GM12878 (cell line): ENCODE measurements at regions not wholly inside any gene's neighbourhood (a gene's known extent, or its start where the extent isn't known, plus 50 kb on each side); places are given as distances from the start of the nearest gene placed in this dataset.

Experiments used
- ATAC-seq: fragments of 200-7000 bp; cut with Tn5 transposase; 3 replicates; pipeline ENCODE4 v1.9.1; 2020; ENCODE audit warnings: mild to moderate bottlenecking, moderate library complexity
- BruUV-seq: library from RNA; stranded (reverse); fragments of 400-500 nt; replicated peaks from 2 replicates; lab custom pipeline; 2021; lab: Mats Ljungman, UMichigan
- CTCF ChIA-PET: fragments of 300-600 bp; sonication (Branson Sonifier 250); formaldehyde crosslinking; extraction: SDS; loops from one replicate; lab custom pipeline; 2021; ENCODE audit warnings: inconsistent platforms; lab: Yijun Ruan, JAX
- POLR2A ChIA-PET: fragments of 350-600 bp; formaldehyde crosslinking; extraction: SDS; loops from one replicate; lab custom pipeline; 2021; ENCODE audit warnings: inconsistent platforms; lab: Charles Lee
- RAD21 ChIA-PET: fragments of 300-600 bp; sonication (Branson Sonifier 250); formaldehyde crosslinking; loops from one replicate; lab custom pipeline; 2023; ENCODE audit warnings: antibody characterized with exemption; ENCODE audit not compliant: unreplicated experiment; lab: Charles Lee
- SMC1A ChIA-PET: fragments of 300-600 bp; sonication (Branson Sonifier 250); formaldehyde crosslinking; loops from one replicate; lab custom pipeline; 2023; ENCODE audit not compliant: unreplicated experiment, uncharacterized antibody; lab: Charles Lee
- DNase-seq: peaks from one replicate; pipeline ENCODE4 v3.0.0-alpha.2; 2011; ENCODE audit warnings: low read depth, low spot score
- FAIRE-seq: peaks from 3 replicates; lab custom pipeline; 2011; peaks lifted over from hg19 to GRCh38; lab: Jason Lieb, UNC
- H2AFZ ChIP-seq: 2 replicates; pipeline ENCODE4 v1.6.0; 2011; ENCODE audit warnings: low read depth, low read length, control low read depth; ENCODE audit not compliant: control insufficient read depth
- H3K27ac ChIP-seq: 2 replicates; pipeline ENCODE4 v1.5.1; 2011; ENCODE audit warnings: control low read depth; ENCODE audit not compliant: control insufficient read depth, insufficient read depth
- H3K27me3 ChIP-seq, 2 experiments: replicated peaks in 1 of 2; 2 replicates each; pipeline versions ENCODE4 v1.6.0 to v1.6.1; 2011; ENCODE audit warnings: low read length in 1 of 2; ENCODE audit not compliant: control insufficient read depth in 2 of 2, insufficient read depth in 2 of 2
- H3K36me3 ChIP-seq, 2 experiments: 2 replicates each; pipeline ENCODE4 v1.5.1; 2011; ENCODE audit warnings: low read length in 1 of 2; ENCODE audit not compliant: control insufficient read depth in 2 of 2, insufficient read depth in 2 of 2
- H3K4me1 ChIP-seq: 2 replicates; pipeline ENCODE4 v1.6.1; 2011; ENCODE audit warnings: mild to moderate bottlenecking, low read length, moderate library complexity, mixed read lengths; ENCODE audit not compliant: control insufficient read depth, insufficient read depth
- H3K4me2 ChIP-seq: 2 replicates; pipeline ENCODE4 v1.6.0; 2011; ENCODE audit warnings: control low read depth; ENCODE audit not compliant: control insufficient read depth, insufficient read depth
- H3K4me3 ChIP-seq: fragments of 200-600 bp; sonication (generic); 2 replicates; pipeline ENCODE4 v1.5.1; 2016
- H3K79me2 ChIP-seq: 2 replicates; pipeline ENCODE4 v1.6.0; 2011; ENCODE audit warnings: low read length; ENCODE audit not compliant: control insufficient read depth, insufficient read depth
- H3K9ac ChIP-seq: 2 replicates; pipeline ENCODE4 v1.8.0; 2011; ENCODE audit warnings: low read length, control low read depth, mixed read lengths; ENCODE audit not compliant: control insufficient read depth, insufficient read depth
- H3K9me3 ChIP-seq: replicated peaks from 3 replicates; pipeline ENCODE4 v1.5.1; 2011; ENCODE audit warnings: mild to moderate bottlenecking, low read length; ENCODE audit not compliant: control insufficient read depth, insufficient read depth
- H4K20me1 ChIP-seq: 2 replicates; pipeline ENCODE4 v1.6.0; 2011; ENCODE audit not compliant: control insufficient read depth, insufficient read depth
- BCL11A ChIP-seq: IDR thresholded peaks from 2 replicates; pipeline ENCODE4 v1.6.1; 2011; ENCODE audit warnings: low read depth, low read length
- CBX3 ChIP-seq: fragments of 200-600 bp; sonication (generic); IDR thresholded peaks from 2 replicates; pipeline ENCODE4 v1.6.1; 2016; ENCODE audit warnings: low read depth, borderline replicate concordance
- CBX5 ChIP-seq: sonication (generic); IDR thresholded peaks from 2 replicates; pipeline ENCODE4 v1.6.1; 2016; ENCODE audit warnings: low read depth, moderate library complexity, mild to moderate bottlenecking, inconsistent platforms
- EP300 ChIP-seq, 2 experiments: fragments of 150-350 bp in 1 of 2; IDR thresholded peaks; 2 replicates each; pipeline ENCODE4 v1.6.1; 2011 to 2012; ENCODE audit warnings: low read depth in 2 of 2, low read length in 2 of 2, borderline replicate concordance in 1 of 2, improper control_type of control experiment in 1 of 2, inconsistent platforms in 1 of 2; ENCODE audit not compliant: control insufficient read depth in 1 of 2
- MYC ChIP-seq: IDR thresholded peaks from 2 replicates; pipeline ENCODE4 v1.6.1; 2011; ENCODE audit warnings: mild to moderate bottlenecking, low read length, moderate library complexity, inconsistent platforms; ENCODE audit not compliant: insufficient read depth, insufficient replicate concordance, insufficient read length, severe bottlenecking
- SRF ChIP-seq, 2 experiments: IDR thresholded peaks; 2 replicates each; pipeline ENCODE4 v1.6.1; 2011; ENCODE audit warnings: low read depth in 2 of 2, low read length in 2 of 2, mild to moderate bottlenecking in 1 of 2, moderate library complexity in 1 of 2
- STAT3 ChIP-seq: IDR thresholded peaks from 2 replicates; pipeline ENCODE4 v1.6.1; 2011; ENCODE audit warnings: low read depth, low read length, improper control_type of control experiment
- TARDBP ChIP-seq: IDR thresholded peaks from 2 replicates; pipeline ENCODE4 v1.6.1; 2016; ENCODE audit warnings: borderline replicate concordance
- TCF12 ChIP-seq: IDR thresholded peaks from 2 replicates; pipeline ENCODE4 v1.6.1; 2011; ENCODE audit warnings: low read depth, mild to moderate bottlenecking, low read length
- TCF3 ChIP-seq: IDR thresholded peaks from 2 replicates; pipeline ENCODE4 v1.6.1; 2012; ENCODE audit warnings: low read depth, mild to moderate bottlenecking, low read length, borderline replicate concordance; ENCODE audit not compliant: insufficient read depth
- ZNF207 ChIP-seq: fragments of 450-650 bp; IDR thresholded peaks from 2 replicates; pipeline ENCODE4 v1.6.1; 2014; ENCODE audit warnings: antibody characterized with exemption, mild to moderate bottlenecking, borderline replicate concordance
- ZSCAN29 ChIP-seq: fragments of 450-650 bp; IDR thresholded peaks from 2 replicates; pipeline ENCODE4 v1.6.1; 2017; ENCODE audit warnings: mild to moderate bottlenecking, moderate library complexity
- WGBS: methylation state at CpG from one replicate; pipeline ENCODE4 v1.1.6; 2016; ENCODE audit warnings: low lambda C conversion rate; ENCODE audit not compliant: insufficient replicate concordance, insufficient coverage; ENCODE audit errors: missing lambda C conversion rate; 5-methylcytosine and 5-hydroxymethylcytosine counted together
- in situ Hi-C: fragments of 300-500 bp; cut with MboI; formaldehyde crosslinking; loops from 9 replicates; pipeline ENCODE4 v1.14.3; 2018; ENCODE audit warnings: mixed read lengths
- intact Hi-C: fragments of 100-400 bp; cut with micrococcal nuclease; formaldehyde crosslinking; loops from one replicate; pipeline ENCODE4 v1.14.2; 2022; ENCODE audit not compliant: unreplicated experiment
- TF ChIP-seq, protein P1 (sequence below): fragments of 450-650 bp; IDR thresholded peaks from 2 replicates; pipeline ENCODE4 v1.6.1; 2017; ENCODE audit warnings: mild to moderate bottlenecking, moderate library complexity
- TF ChIP-seq, protein P2 (sequence below): IDR thresholded peaks from 2 replicates; pipeline ENCODE4 v1.6.1; 2012; ENCODE audit warnings: improper control_type of control experiment, low read depth, low read length; ENCODE audit not compliant: insufficient replicate concordance
- TF ChIP-seq, protein P3 (sequence below): IDR thresholded peaks from 2 replicates; pipeline ENCODE4 v1.6.1; 2012; ENCODE audit warnings: low read depth, low read length, improper control_type of control experiment

DNA sequence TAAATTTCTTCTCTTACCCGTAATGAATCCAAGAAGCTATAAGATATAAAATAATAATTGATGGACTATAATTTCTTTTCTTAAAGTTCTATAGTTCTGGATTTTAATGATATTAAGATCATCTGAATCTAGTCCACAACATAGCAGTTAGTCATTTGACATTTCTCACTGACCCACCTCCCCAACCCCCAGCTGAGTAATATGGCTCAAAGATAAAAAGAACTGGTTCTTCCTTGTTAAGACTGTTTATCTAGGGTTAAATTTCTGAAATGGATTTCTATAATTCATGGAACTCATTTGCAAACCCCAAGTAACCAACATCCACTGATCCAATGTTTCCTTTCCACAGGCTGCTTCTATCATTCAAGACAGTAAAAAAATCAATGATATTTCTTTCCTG is 133.9 kb upstream of the SOX9 start:
- DNase-seq (no peak), ATAC-seq (no peak), FAIRE-seq (no peak)
- intact Hi-C loops (no loop called here), in situ Hi-C loops (no loop called here)
- WGBS: 100% methylated on average over 1 of the region's 1 CpG
- BruUV-seq: no TSS peak
- Histone ChIP-seq H3K9ac (no peak overlapping the region), H2AFZ (no peak overlapping the region), H3K9me3 (no peaks in the 10 kb centered on the region; the same call in 1 of the 3 replicates), H3K4me3 (no peak overlapping the region), H3K79me2 (no peaks in the 10 kb centered on the region), H3K27me3 (no peaks in the 10 kb centered on the region), H3K4me2 (no peak overlapping the region), H3K4me1 (peaks cover 2% of the 10 kb centered on the region; the same call in 1 of the 2 replicates), H4K20me1 (no peaks in the 10 kb centered on the region), H3K27ac (no peak overlapping the region), H3K36me3 (no peaks in the 10 kb centered on the region)
- ChIA-PET RAD21 (no interaction called here), CTCF (no interaction called here), POLR2A (interaction anchor here (1.1 kb wide), 1 partner anchor 12 kb away, joined by 4 read pairs; no protein-coding TSS in a partner anchor), SMC1A (interaction anchor here (1.3 kb wide), 1 partner anchor 18 kb away, joined by 5 read pairs; no protein-coding TSS in a partner anchor)
- TF ChIP-seq TCF3: no peak
- TF ChIP-seq EP300 (IDR thresholded peaks at IDR 0.05; ENCODE audit: borderline replicate concordance in 1 of 2, control insufficient read depth in 1 of 2, low read depth in 2 of 2, low read length in 2 of 2): no peak
- TF ChIP-seq, protein P1, sequence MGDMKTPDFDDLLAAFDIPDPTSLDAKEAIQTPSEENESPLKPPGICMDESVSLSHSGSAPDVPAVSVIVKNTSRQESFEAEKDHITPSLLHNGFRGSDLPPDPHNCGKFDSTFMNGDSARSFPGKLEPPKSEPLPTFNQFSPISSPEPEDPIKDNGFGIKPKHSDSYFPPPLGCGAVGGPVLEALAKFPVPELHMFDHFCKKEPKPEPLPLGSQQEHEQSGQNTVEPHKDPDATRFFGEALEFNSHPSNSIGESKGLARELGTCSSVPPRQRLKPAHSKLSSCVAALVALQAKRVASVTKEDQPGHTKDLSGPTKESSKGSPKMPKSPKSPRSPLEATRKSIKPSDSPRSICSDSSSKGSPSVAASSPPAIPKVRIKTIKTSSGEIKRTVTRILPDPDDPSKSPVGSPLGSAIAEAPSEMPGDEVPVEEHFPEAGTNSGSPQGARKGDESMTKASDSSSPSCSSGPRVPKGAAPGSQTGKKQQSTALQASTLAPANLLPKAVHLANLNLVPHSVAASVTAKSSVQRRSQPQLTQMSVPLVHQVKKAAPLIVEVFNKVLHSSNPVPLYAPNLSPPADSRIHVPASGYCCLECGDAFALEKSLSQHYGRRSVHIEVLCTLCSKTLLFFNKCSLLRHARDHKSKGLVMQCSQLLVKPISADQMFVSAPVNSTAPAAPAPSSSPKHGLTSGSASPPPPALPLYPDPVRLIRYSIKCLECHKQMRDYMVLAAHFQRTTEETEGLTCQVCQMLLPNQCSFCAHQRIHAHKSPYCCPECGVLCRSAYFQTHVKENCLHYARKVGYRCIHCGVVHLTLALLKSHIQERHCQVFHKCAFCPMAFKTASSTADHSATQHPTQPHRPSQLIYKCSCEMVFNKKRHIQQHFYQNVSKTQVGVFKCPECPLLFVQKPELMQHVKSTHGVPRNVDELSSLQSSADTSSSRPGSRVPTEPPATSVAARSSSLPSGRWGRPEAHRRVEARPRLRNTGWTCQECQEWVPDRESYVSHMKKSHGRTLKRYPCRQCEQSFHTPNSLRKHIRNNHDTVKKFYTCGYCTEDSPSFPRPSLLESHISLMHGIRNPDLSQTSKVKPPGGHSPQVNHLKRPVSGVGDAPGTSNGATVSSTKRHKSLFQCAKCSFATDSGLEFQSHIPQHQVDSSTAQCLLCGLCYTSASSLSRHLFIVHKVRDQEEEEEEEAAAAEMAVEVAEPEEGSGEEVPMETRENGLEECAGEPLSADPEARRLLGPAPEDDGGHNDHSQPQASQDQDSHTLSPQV: no peak
- TF ChIP-seq CBX3: no peak
- TF ChIP-seq ZSCAN29: no peak
- no peak for TF ChIP-seq SRF (IDR thresholded peaks at IDR 0.05; ENCODE audit: low read depth in 2 of 2, low read length in 2 of 2)
- no peak for TF ChIP-seq STAT3
- TF ChIP-seq ZNF207: no peak
- TF ChIP-seq TARDBP: no peak
- TF ChIP-seq, protein P2, sequence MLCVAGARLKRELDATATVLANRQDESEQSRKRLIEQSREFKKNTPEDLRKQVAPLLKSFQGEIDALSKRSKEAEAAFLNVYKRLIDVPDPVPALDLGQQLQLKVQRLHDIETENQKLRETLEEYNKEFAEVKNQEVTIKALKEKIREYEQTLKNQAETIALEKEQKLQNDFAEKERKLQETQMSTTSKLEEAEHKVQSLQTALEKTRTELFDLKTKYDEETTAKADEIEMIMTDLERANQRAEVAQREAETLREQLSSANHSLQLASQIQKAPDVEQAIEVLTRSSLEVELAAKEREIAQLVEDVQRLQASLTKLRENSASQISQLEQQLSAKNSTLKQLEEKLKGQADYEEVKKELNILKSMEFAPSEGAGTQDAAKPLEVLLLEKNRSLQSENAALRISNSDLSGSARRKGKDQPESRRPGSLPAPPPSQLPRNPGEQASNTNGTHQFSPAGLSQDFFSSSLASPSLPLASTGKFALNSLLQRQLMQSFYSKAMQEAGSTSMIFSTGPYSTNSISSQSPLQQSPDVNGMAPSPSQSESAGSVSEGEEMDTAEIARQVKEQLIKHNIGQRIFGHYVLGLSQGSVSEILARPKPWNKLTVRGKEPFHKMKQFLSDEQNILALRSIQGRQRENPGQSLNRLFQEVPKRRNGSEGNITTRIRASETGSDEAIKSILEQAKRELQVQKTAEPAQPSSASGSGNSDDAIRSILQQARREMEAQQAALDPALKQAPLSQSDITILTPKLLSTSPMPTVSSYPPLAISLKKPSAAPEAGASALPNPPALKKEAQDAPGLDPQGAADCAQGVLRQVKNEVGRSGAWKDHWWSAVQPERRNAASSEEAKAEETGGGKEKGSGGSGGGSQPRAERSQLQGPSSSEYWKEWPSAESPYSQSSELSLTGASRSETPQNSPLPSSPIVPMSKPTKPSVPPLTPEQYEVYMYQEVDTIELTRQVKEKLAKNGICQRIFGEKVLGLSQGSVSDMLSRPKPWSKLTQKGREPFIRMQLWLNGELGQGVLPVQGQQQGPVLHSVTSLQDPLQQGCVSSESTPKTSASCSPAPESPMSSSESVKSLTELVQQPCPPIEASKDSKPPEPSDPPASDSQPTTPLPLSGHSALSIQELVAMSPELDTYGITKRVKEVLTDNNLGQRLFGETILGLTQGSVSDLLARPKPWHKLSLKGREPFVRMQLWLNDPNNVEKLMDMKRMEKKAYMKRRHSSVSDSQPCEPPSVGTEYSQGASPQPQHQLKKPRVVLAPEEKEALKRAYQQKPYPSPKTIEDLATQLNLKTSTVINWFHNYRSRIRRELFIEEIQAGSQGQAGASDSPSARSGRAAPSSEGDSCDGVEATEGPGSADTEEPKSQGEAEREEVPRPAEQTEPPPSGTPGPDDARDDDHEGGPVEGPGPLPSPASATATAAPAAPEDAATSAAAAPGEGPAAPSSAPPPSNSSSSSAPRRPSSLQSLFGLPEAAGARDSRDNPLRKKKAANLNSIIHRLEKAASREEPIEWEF: no peak
- TF ChIP-seq TCF12: no peak
- TF ChIP-seq, protein P3, sequence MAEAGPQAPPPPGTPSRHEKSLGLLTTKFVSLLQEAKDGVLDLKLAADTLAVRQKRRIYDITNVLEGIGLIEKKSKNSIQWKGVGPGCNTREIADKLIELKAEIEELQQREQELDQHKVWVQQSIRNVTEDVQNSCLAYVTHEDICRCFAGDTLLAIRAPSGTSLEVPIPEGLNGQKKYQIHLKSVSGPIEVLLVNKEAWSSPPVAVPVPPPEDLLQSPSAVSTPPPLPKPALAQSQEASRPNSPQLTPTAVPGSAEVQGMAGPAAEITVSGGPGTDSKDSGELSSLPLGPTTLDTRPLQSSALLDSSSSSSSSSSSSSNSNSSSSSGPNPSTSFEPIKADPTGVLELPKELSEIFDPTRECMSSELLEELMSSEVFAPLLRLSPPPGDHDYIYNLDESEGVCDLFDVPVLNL: no peak
- no peak for TF ChIP-seq MYC
- TF ChIP-seq BCL11A: no peak
- no peak for TF ChIP-seq CBX5
